Endothelial cell of umbilical vein (primary cell): ENCODE measurements at regions not wholly inside any gene's neighbourhood (a gene's known extent, or its start where the extent isn't known, plus 50 kb on each side); places are given as distances from the start of the nearest gene placed in this dataset.

Source experiments
- CTCF ChIP-seq, 2 donors: IDR thresholded peaks; 1 replicate in 1 of 2; 2 replicates in 1 of 2; pipeline ENCODE4 v1.5.1; 2011; ENCODE audit warnings: low read length in 2 of 2, mild to moderate bottlenecking in 2 of 2, moderate library complexity in 2 of 2, control low read depth in 1 of 2, inconsistent platforms in 1 of 2, low read depth in 1 of 2; ENCODE audit not compliant: insufficient read depth in 1 of 2; ENCODE audit errors: extremely low read depth in 1 of 2
- FOS ChIP-seq: IDR thresholded peaks from 2 replicates; pipeline ENCODE4 v1.6.1; 2011; ENCODE audit warnings: mild to moderate bottlenecking, low read length, moderate library complexity, borderline replicate concordance; ENCODE audit not compliant: insufficient read depth
- GATA2 ChIP-seq: IDR thresholded peaks from 2 replicates; pipeline ENCODE4 v1.7.0; 2011; ENCODE audit warnings: low read depth, mild to moderate bottlenecking, moderate library complexity, mixed read lengths, low read length; ENCODE audit not compliant: insufficient read length, insufficient read depth
- JUN ChIP-seq: IDR thresholded peaks from 2 replicates; pipeline ENCODE4 v1.6.1; 2011; ENCODE audit warnings: borderline replicate concordance, low read depth; ENCODE audit not compliant: insufficient read length, insufficient read depth
- POLR2A ChIP-seq: IDR thresholded peaks from 2 replicates; pipeline ENCODE4 v1.6.1; 2012; ENCODE audit warnings: low read depth, mild to moderate bottlenecking, control low read depth, low read length
- POLR2AphosphoS5 ChIP-seq: IDR thresholded peaks from 2 replicates; pipeline ENCODE4 v1.6.1; 2012; ENCODE audit warnings: low read depth, mild to moderate bottlenecking, control low read depth, low read length, moderate library complexity; ENCODE audit not compliant: insufficient read depth

GRCh38 chr21:16304174-16305095 lies 574.7 kb downstream of the USP25 start:
- TF ChIP-seq CTCF (IDR thresholded peaks at IDR 0.05; ENCODE audit: extremely low read depth in 1 of 2, insufficient read depth in 1 of 2, low read depth in 1 of 2, low read length in 2 of 2) (no peak), POLR2A (no peak), GATA2 (no peak), POLR2AphosphoS5 (no peak), FOS (no peak), JUN (no peak)
